Middle frontal gyrus (tissue), 1 donor: ENCODE measurements at regions not wholly inside any gene's neighbourhood (a gene's known extent, or its start where the extent isn't known, plus 50 kb on each side); places are given as distances from the start of the nearest gene placed in this dataset.

Source experiments
- DNase-seq: peaks from one replicate; pipeline ENCODE4 v3.0.0-alpha.2; 2015; ENCODE audit warnings: low spot score; ENCODE audit errors: extremely low spot score

- no peak for DNase-seq
These were observed 529.3 kb downstream of the MATN1 start for GRCh38 chr1:30194046-30194619.

GRCh38 chr1:30192969-30193630, 530.3 kb downstream of the MATN1 start:
- no peak for DNase-seq

- DNase-seq: no peak
These were observed 532.2 kb downstream of the MATN1 start for GRCh38 chr1:30191154-30191702.

- DNase-seq: no peak
These were observed 532.8 kb downstream of the MATN1 start for GRCh38 chr1:30190511-30191153.

GRCh38 chr1:30189818-30190500, 533.4 kb downstream of the MATN1 start:
- DNase-seq: no peak

- no peak for DNase-seq
These were observed 534.4 kb downstream of the MATN1 start for GRCh38 chr1:30188999-30189398.

GRCh38 chr1:30188329-30188728, 535.1 kb downstream of the MATN1 start:
- no peak for DNase-seq

- no peak for DNase-seq
These were observed 535.9 kb downstream of the MATN1 start for GRCh38 chr1:30187413-30188023.

GRCh38 chr1:30186586-30186985, 536.8 kb downstream of the MATN1 start:
- DNase-seq: no peak

GRCh38 chr1:30185809-30186208, 537.6 kb downstream of the MATN1 start:
- no peak for DNase-seq

- DNase-seq: no peak
These were observed 538.1 kb downstream of the MATN1 start for GRCh38 chr1:30185313-30185712.

GRCh38 chr1:30184393-30185141, 538.8 kb downstream of the MATN1 start:
- DNase-seq: no peak

GRCh38 chr1:30183895-30184294, 539.5 kb downstream of the MATN1 start:
- DNase-seq: no peak

GRCh38 chr1:30183006-30183405, 540.4 kb downstream of the MATN1 start:
- no peak for DNase-seq

GRCh38 chr1:30179942-30180543, 543.3 kb downstream of the MATN1 start:
- DNase-seq: no peak

GRCh38 chr1:30176477-30176876, 546.9 kb downstream of the MATN1 start:
- DNase-seq: no peak

GRCh38 chr1:30174499-30174898, 548.9 kb downstream of the MATN1 start:
- no peak for DNase-seq

GRCh38 chr1:30173560-30173959, 549.8 kb downstream of the MATN1 start:
- no peak for DNase-seq

- no peak for DNase-seq
These were observed 550.6 kb downstream of the MATN1 start for GRCh38 chr1:30172757-30173156.

GRCh38 chr1:30172299-30172694, 551.1 kb downstream of the MATN1 start:
- DNase-seq: no peak
